Neuronal stem cell (in vitro differentiated cells): ENCODE measurements at regions not wholly inside any gene's neighbourhood (a gene's known extent, or its start where the extent isn't known, plus 50 kb on each side); places are given as distances from the start of the nearest gene placed in this dataset.

Experiments used
- DNase-seq: peaks from one replicate; pipeline ENCODE4 v3.0.0-alpha.2; 2013; ENCODE audit warnings: low spot score
- H2AFZ ChIP-seq: one replicate; pipeline ENCODE4 v1.6.1; 2013; ENCODE audit warnings: mild to moderate bottlenecking, low read length, inconsistent platforms
- H2AK5ac ChIP-seq: 2 replicates; pipeline ENCODE4 v1.6.1; 2013; ENCODE audit warnings: low read depth, mild to moderate bottlenecking, inconsistent platforms, low read length, moderate library complexity, mixed read lengths
- H2BK120ac ChIP-seq: 2 replicates; pipeline ENCODE4 v1.6.1; 2013; ENCODE audit warnings: low read depth, mild to moderate bottlenecking, inconsistent platforms, low read length, moderate library complexity, mixed read lengths
- H2BK12ac ChIP-seq: one replicate; pipeline ENCODE4 v1.6.1; 2013; ENCODE audit warnings: low read length, inconsistent platforms
- H2BK15ac ChIP-seq: 2 replicates; pipeline ENCODE4 v1.6.1; 2013; ENCODE audit warnings: mild to moderate bottlenecking, low read length, inconsistent platforms, mixed read lengths
- H2BK5ac ChIP-seq: one replicate; pipeline ENCODE4 v1.6.1; 2013; ENCODE audit warnings: inconsistent platforms, mild to moderate bottlenecking, low read length, moderate library complexity
- H3K14ac ChIP-seq: one replicate; pipeline ENCODE4 v1.6.1; 2013; ENCODE audit warnings: low read length, inconsistent platforms
- H3K18ac ChIP-seq: 2 replicates; pipeline ENCODE4 v1.6.1; 2013; ENCODE audit warnings: low read length, inconsistent platforms
- H3K23ac ChIP-seq: 2 replicates; pipeline ENCODE4 v1.6.1; 2013; ENCODE audit warnings: low read depth, mild to moderate bottlenecking, mixed read lengths, low read length, inconsistent platforms; ENCODE audit not compliant: poor library complexity
- H3K27ac ChIP-seq: replicated peaks from 3 replicates; pipeline ENCODE4 v1.5.1; 2013; ENCODE audit warnings: low read length, inconsistent platforms
- H3K27me3 ChIP-seq, 3 experiments: 2 replicates each; pipeline ENCODE4 v1.6.1; 2013; ENCODE audit warnings: low read length in 3 of 3, mild to moderate bottlenecking in 2 of 3, inconsistent platforms in 1 of 3, low read depth in 1 of 3, mixed read lengths in 1 of 3, moderate library complexity in 1 of 3; ENCODE audit not compliant: control insufficient read depth in 3 of 3, insufficient read depth in 3 of 3
- H3K36me3 ChIP-seq, 2 donors: replicated peaks in 1 of 2; 2 replicates each; pipeline ENCODE4 v1.6.1; 2013; ENCODE audit warnings: low read length in 2 of 2; ENCODE audit not compliant: control insufficient read depth in 2 of 2, insufficient read depth in 2 of 2
- H3K4ac ChIP-seq: 2 replicates; pipeline ENCODE4 v1.6.1; 2013; ENCODE audit warnings: inconsistent platforms, mild to moderate bottlenecking, low read length, moderate library complexity
- H3K4me1 ChIP-seq, 2 donors: 1 replicate in 1 of 2; 2 replicates in 1 of 2; pipeline ENCODE4 v1.6.1; 2013; ENCODE audit warnings: low read length in 2 of 2, low read depth in 1 of 2; ENCODE audit not compliant: control insufficient read depth in 2 of 2, insufficient read depth in 1 of 2
- H3K4me2 ChIP-seq: one replicate; pipeline ENCODE4 v1.6.1; 2013; ENCODE audit warnings: mild to moderate bottlenecking, low read length, inconsistent platforms; ENCODE audit not compliant: insufficient read depth, poor library complexity, severe bottlenecking
- H3K4me3 ChIP-seq, 2 donors: 2 replicates each; pipeline ENCODE4 v1.5.1; 2013; ENCODE audit warnings: low read length in 2 of 2, mild to moderate bottlenecking in 2 of 2, inconsistent platforms in 1 of 2, moderate library complexity in 1 of 2
- H3K79me1 ChIP-seq: one replicate; pipeline ENCODE4 v1.6.1; 2013; ENCODE audit warnings: low read depth, mild to moderate bottlenecking, inconsistent platforms, low read length, moderate library complexity
- H3K9ac ChIP-seq: one replicate; pipeline ENCODE4 v1.6.1; 2013; ENCODE audit warnings: mild to moderate bottlenecking, low read depth, low read length, inconsistent platforms; ENCODE audit not compliant: poor library complexity
- H3K9me3 ChIP-seq, 2 donors: replicated peaks in 1 of 2; 2 replicates each; pipeline versions ENCODE3 to v1.6.1; 2013; ENCODE audit warnings: low read length in 2 of 2, mild to moderate bottlenecking in 2 of 2, inconsistent platforms in 1 of 2, low read depth in 1 of 2, mixed read lengths in 1 of 2, moderate library complexity in 1 of 2; ENCODE audit not compliant: control insufficient read depth in 2 of 2, insufficient read depth in 1 of 2
- H4K8ac ChIP-seq: one replicate; pipeline ENCODE4 v1.6.1; 2013; ENCODE audit warnings: low read depth, mild to moderate bottlenecking, inconsistent platforms, low read length, moderate library complexity
- H4K91ac ChIP-seq: one replicate; pipeline ENCODE4 v1.6.1; 2013; ENCODE audit warnings: low read length, low read depth, mild to moderate bottlenecking, inconsistent platforms; ENCODE audit not compliant: poor library complexity
- WGBS, 2 donors: extraction: QIAGEN DNeasy Blood & Tissue Kit; methylation state at CpG; one replicate each; pipeline ENCODE4 v1.1.7; 2013; ENCODE audit warnings: missing lambda C conversion rate in 2 of 2, mixed read lengths in 1 of 2; ENCODE audit not compliant: insufficient read length in 2 of 2, insufficient replicate concordance in 1 of 2; ENCODE audit errors: extremely low coverage in 2 of 2; 5-methylcytosine and 5-hydroxymethylcytosine counted together

GRCh38 chr4:28248269-28248668 is 1387.6 kb downstream of the STIM2 start:
- Histone ChIP-seq H2BK15ac (no peak overlapping the region), H2AFZ (no peak overlapping the region), H3K23ac (no peak overlapping the region), H3K36me3 (no peaks in the 10 kb centered on the region), H2BK120ac (no peak overlapping the region), H3K27me3 (no peaks in the 10 kb centered on the region), H3K4me3 (no peak overlapping the region), H2BK12ac (no peak overlapping the region), H3K9me3 (no peaks in the 10 kb centered on the region), H2BK5ac (no peak overlapping the region), H3K9ac (no peak overlapping the region), H4K8ac (no peak overlapping the region), H4K91ac (no peak overlapping the region), H3K4ac (no peak overlapping the region), H3K79me1 (no peaks in the 10 kb centered on the region), H3K18ac (no peak overlapping the region), H3K27ac (no peak overlapping the region), H3K4me2 (no peak overlapping the region), H3K14ac (no peak overlapping the region), H3K4me1 (no peaks in the 10 kb centered on the region), H2AK5ac (no peak overlapping the region)
- no CpG with 5 or more reads among the region's 4 CpGs for WGBS, 2 donors
- no peak for DNase-seq

DNA sequence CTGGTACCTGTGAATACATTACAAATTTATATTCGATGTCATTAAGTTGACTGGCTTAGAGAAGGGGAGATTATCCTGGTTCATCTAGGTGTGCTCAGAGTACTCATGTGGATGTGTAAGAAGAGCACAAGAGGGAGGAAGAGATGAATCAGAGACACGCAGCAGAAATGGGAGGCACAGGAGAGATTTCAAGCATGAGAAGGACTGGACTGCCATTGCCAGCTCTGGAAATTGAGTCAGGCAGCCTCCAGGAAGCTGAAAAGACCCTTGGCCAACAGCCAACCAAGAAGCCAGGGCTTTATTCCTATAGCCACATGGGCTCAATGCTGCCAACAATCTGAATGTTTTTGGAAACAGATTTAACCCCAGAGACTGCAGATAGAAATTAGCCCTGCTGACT is 1390.0 kb downstream of the STIM2 start:
- H3K23ac ChIP-seq: no peak overlapping the region
- no peak overlapping the region for H2BK5ac ChIP-seq
- H2BK15ac ChIP-seq: no peak overlapping the region
- H2AFZ ChIP-seq: no peak overlapping the region
- H3K14ac ChIP-seq: no peak overlapping the region
- no peak overlapping the region for H4K91ac ChIP-seq
- no peaks in the 10 kb centered on the region for H3K36me3 ChIP-seq
- no peak for DNase-seq
- H3K9me3 ChIP-seq: no peaks in the 10 kb centered on the region
- H3K4ac ChIP-seq: no peak overlapping the region
- H2BK120ac ChIP-seq: no peak overlapping the region
- no peak overlapping the region for H3K4me3 ChIP-seq
- no peaks in the 10 kb centered on the region for H3K27me3 ChIP-seq
- no peak overlapping the region for H3K18ac ChIP-seq
- no peaks in the 10 kb centered on the region for H3K79me1 ChIP-seq
- H2AK5ac ChIP-seq: no peak overlapping the region
- H3K4me1 ChIP-seq: no peaks in the 10 kb centered on the region
- no peak overlapping the region for H3K9ac ChIP-seq
- no CpG with 5 or more reads among the region's 2 CpGs for WGBS, 2 donors
- H3K4me2 ChIP-seq: no peak overlapping the region
- no peak overlapping the region for H2BK12ac ChIP-seq
- H4K8ac ChIP-seq: no peak overlapping the region
- no peak overlapping the region for H3K27ac ChIP-seq

DNA sequence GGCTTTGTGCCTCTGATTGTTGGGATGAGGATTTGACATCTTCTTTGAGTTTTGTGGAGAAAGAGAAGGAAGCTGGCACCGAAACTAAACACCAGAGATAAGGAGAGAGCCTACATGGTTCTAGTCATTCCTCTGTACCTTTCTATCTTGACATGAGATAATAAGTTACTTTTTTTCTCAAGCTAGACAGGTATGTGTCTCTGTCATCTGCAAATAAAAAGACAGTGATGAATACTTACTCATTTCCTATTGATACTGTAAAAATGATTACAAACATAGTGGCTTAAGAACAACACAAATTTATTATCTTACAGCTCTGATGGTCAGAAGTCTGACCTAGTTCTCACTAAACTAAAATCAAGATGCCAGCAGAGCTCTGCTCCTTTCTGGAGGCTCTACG is 1391.2 kb downstream of the STIM2 start:
- H2BK5ac ChIP-seq: no peak overlapping the region
- no peaks in the 10 kb centered on the region for H3K9me3 ChIP-seq
- H3K23ac ChIP-seq: no peak overlapping the region
- no CpG with 5 or more reads among the region's 2 CpGs for WGBS, 2 donors
- H3K4me3 ChIP-seq: no peak overlapping the region
- H3K14ac ChIP-seq: no peak overlapping the region
- no peak for DNase-seq
- H3K4me2 ChIP-seq: no peak overlapping the region
- no peak overlapping the region for H2BK120ac ChIP-seq
- H3K79me1 ChIP-seq: no peaks in the 10 kb centered on the region
- no peak overlapping the region for H4K91ac ChIP-seq
- no peak overlapping the region for H3K18ac ChIP-seq
- no peak overlapping the region for H3K9ac ChIP-seq
- H3K27ac ChIP-seq: no peak overlapping the region
- no peaks in the 10 kb centered on the region for H3K4me1 ChIP-seq
- no peak overlapping the region for H2BK15ac ChIP-seq
- H3K4ac ChIP-seq: no peak overlapping the region
- no peaks in the 10 kb centered on the region for H3K27me3 ChIP-seq
- H3K36me3 ChIP-seq: no peaks in the 10 kb centered on the region
- no peak overlapping the region for H2AK5ac ChIP-seq
- H4K8ac ChIP-seq: no peak overlapping the region
- no peak overlapping the region for H2AFZ ChIP-seq
- no peak overlapping the region for H2BK12ac ChIP-seq

DNA sequence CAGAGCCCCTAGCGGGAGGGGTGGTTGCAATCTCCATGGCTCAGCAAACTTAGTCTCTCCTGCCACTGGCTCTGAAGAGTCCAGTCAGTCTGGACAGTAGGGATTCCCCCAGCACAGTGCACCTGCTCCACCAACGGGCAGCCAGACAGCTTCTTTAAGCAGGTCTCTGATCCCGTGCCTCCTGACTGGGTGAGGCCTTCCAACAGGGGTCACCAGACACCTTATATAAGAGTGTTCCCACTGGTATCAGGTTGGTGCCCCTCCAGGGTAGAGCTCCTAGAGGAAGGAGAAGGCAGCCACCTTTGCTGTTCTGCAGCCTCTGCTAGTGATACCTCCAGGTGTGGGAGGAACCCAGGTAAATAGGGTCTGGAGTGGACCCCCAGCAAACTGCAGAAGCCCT is 1393.4 kb downstream of the STIM2 start:
- Histone ChIP-seq H3K14ac (no peak overlapping the region), H3K4me1 (no peaks in the 10 kb centered on the region), H3K18ac (no peak overlapping the region), H2AK5ac (no peak overlapping the region), H2BK15ac (no peak overlapping the region), H3K9me3 (no peaks in the 10 kb centered on the region), H3K4ac (no peak overlapping the region), H3K27ac (no peak overlapping the region), H3K9ac (no peak overlapping the region), H3K79me1 (no peaks in the 10 kb centered on the region), H4K91ac (no peak overlapping the region), H2BK120ac (no peak overlapping the region), H2BK12ac (no peak overlapping the region), H3K23ac (no peak overlapping the region), H3K27me3 (no peaks in the 10 kb centered on the region), H4K8ac (no peak overlapping the region), H3K36me3 (no peaks in the 10 kb centered on the region), H2AFZ (no peak overlapping the region), H3K4me2 (no peak overlapping the region), H2BK5ac (no peak overlapping the region), H3K4me3 (no peak overlapping the region)
- no peak for DNase-seq
- no CpG with 5 or more reads among the region's 3 CpGs for WGBS, 2 donors
